WERI-Rb-1 (cell line): ENCODE measurements at regions not wholly inside any gene's neighbourhood (a gene's known extent, or its start where the extent isn't known, plus 50 kb on each side); places are given as distances from the start of the nearest gene placed in this dataset.

Experiments used
- DNase-seq: peaks from one replicate; pipeline ENCODE4 v3.0.0-alpha.2; 2020
- H3K27ac ChIP-seq: fragments of 250-450 bp; sonication (Bioruptor Pico); 2 replicates; pipeline ENCODE4 v1.5.1; 2020; ENCODE audit warnings: mild to moderate bottlenecking, moderate library complexity
- H3K27me3 ChIP-seq: fragments of 250-450 bp; sonication (Bioruptor Pico); 2 replicates; pipeline ENCODE4 v1.5.1; 2021; ENCODE audit warnings: mild to moderate bottlenecking, low read depth, moderate library complexity; ENCODE audit not compliant: insufficient read depth, severe bottlenecking
- H3K36me3 ChIP-seq: fragments of 250-450 bp; sonication (Bioruptor Pico); 2 replicates; pipeline ENCODE4 v1.5.1; 2020; ENCODE audit warnings: mild to moderate bottlenecking, moderate library complexity
- H3K4me3 ChIP-seq: 2 replicates; pipeline ENCODE4 v1.5.1; 2011; ENCODE audit warnings: low read depth, mild to moderate bottlenecking, control low read depth, low read length
- H3K9me3 ChIP-seq: fragments of 250-450 bp; sonication (Bioruptor Pico); 2 replicates; pipeline ENCODE4 v1.5.1; 2021; ENCODE audit warnings: mild to moderate bottlenecking, moderate library complexity; ENCODE audit not compliant: severe bottlenecking
- TF ChIP-seq, protein P1 (sequence below): IDR thresholded peaks from 2 replicates; pipeline ENCODE4 v1.5.1; 2011; ENCODE audit warnings: low read depth, mild to moderate bottlenecking, control low read depth, inconsistent platforms, low read length

DNA sequence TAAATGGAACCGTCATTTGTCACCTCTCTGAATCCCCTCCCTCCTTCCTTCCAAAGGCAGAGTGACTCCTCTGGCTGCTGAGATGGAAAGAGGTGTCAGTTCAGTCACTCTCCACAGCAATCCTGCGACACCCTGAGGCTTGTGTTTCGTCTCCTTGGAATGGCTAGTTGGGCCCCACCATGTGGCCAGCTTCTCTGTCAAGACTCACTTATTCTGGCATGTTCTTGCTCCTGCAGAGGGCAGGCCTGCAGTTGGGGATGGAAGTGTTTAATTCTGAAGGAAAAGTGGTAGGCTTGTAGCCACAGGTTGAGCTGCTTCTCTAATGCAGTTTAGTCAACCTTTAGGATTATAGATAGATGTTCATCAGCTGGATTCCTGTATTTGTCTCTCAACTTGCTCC, 149.6 kb downstream of the LMO4 start:
- H3K9me3 ChIP-seq, result no peaks in the 10 kb centered on the region
- H3K27ac ChIP-seq, result no peak overlapping the region
- TF ChIP-seq, protein P1, sequence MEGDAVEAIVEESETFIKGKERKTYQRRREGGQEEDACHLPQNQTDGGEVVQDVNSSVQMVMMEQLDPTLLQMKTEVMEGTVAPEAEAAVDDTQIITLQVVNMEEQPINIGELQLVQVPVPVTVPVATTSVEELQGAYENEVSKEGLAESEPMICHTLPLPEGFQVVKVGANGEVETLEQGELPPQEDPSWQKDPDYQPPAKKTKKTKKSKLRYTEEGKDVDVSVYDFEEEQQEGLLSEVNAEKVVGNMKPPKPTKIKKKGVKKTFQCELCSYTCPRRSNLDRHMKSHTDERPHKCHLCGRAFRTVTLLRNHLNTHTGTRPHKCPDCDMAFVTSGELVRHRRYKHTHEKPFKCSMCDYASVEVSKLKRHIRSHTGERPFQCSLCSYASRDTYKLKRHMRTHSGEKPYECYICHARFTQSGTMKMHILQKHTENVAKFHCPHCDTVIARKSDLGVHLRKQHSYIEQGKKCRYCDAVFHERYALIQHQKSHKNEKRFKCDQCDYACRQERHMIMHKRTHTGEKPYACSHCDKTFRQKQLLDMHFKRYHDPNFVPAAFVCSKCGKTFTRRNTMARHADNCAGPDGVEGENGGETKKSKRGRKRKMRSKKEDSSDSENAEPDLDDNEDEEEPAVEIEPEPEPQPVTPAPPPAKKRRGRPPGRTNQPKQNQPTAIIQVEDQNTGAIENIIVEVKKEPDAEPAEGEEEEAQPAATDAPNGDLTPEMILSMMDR, result peak; percentile 11; the same call in 1 of the 2 replicates
- no peaks in the 10 kb centered on the region for H3K27me3 ChIP-seq
- H3K36me3 ChIP-seq, result no peaks in the 10 kb centered on the region
- peak; percentile 37 for DNase-seq
- H3K4me3 ChIP-seq, result no peak overlapping the region

DNA sequence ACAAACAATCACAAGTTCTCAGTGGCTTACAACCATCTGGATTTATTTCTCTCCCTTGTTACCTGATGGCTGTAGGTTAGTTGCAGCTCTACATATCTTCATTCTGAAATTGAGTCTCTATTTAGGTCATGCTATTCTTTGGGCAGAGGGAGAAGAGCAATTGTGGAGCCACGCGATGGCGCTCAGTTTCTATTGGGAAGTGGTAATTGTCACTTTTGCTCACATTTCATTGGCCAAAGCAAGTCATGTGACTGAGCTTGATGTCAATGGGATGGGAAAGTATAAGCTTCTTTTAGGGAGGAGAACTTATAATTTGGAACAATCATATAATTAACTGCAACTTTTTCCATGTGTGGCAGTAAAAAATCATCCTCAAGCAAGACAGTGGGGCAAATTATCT, 166.5 kb downstream of the LMO4 start:
- Histone ChIP-seq H3K27me3 (no peaks in the 10 kb centered on the region), H3K9me3 (no peaks in the 10 kb centered on the region), H3K27ac (no peak overlapping the region), H3K4me3 (no peak overlapping the region), H3K36me3 (no peaks in the 10 kb centered on the region)
- TF ChIP-seq, protein P1, result no peak
- no peak for DNase-seq

DNA sequence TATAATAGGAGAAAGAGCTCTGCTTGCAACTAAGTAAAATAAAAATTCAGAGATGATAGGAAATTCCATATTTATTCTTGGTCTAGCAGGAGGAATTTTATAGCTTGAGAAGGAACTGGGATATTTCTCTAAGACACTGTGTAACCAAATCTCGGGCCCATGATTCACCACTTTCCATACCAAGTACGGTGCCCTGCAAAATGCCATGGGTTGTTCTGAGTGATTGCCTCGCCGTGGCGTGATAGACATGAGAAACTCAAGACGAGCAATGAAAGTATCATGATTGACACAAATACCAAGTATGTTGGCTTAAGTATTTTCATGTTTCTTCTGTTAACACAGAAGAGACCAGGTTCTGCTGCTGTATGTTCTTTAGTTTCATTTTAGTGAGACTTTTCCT, 167.2 kb downstream of the LMO4 start:
- TF ChIP-seq, protein P1, result no peak
- no peaks in the 10 kb centered on the region for H3K27me3 ChIP-seq
- no peak for DNase-seq
- no peaks in the 10 kb centered on the region for H3K9me3 ChIP-seq
- H3K36me3 ChIP-seq, result no peaks in the 10 kb centered on the region
- no peak overlapping the region for H3K27ac ChIP-seq
- no peak overlapping the region for H3K4me3 ChIP-seq

DNA sequence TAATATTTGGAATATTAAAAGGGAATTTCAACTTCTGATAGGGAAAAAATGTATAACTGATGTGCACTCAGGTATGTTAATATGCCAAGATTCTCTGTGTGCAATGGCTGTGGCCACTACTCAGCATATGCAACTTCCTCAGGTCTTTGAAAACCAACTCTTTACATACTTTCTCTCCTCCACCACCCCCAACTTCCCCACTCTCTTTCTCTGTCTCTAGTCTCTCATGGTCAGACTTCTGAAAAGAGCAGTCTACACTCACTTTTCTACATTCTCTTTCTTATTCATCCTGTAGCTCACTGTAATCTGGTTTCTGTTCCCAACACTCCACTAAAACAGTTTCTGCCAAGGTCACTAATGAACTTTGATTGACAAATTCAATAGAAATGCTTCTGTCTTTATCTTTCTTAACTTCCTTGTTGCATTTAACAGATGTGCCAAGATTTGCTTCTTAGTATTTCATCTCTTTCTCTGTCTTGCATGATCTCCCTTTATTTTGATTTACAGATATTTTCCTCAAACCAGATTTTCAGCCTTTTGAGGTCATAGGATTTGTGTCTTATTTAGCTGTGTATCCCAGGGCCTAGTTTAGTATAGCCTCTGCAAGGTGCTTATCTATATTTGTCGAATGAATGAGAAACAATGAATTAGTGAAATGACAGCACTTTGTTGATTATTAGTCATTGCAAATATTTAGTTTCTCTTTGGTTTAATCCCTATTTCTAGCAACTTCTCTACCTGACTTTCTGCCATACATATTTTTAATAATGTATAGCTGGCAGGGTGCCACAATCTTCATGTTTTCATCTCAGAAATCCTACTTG, 168.9 kb downstream of the LMO4 start:
- no peak for DNase-seq
- H3K4me3 ChIP-seq, result no peak overlapping the region
- no peaks in the 10 kb centered on the region for H3K9me3 ChIP-seq
- H3K27ac ChIP-seq, result no peak overlapping the region
- TF ChIP-seq, protein P1, result no peak
- no peaks in the 10 kb centered on the region for H3K36me3 ChIP-seq
- no peaks in the 10 kb centered on the region for H3K27me3 ChIP-seq

DNA sequence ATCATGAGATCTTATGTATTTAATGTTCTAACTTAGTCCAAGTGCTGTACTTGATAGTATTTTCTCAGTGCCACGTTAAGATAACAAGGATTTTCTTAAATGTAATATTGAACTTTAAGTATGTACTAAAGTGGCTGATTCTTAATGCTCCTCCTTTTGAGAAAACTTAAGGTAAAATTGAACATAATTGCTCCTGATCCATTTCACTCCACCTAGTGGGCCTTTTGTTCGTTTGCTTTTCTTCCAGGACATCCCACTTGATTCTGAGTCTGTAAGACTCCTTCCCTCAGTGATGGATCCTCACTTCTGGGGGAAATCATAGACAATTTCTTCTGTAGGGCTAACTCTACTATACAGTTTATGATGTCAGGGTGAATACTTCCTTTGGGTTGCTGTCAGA, 173.1 kb downstream of the LMO4 start:
- TF ChIP-seq, protein P1, result no peak
- Histone ChIP-seq H3K9me3 (no peaks in the 10 kb centered on the region), H3K27me3 (no peaks in the 10 kb centered on the region), H3K27ac (no peak overlapping the region), H3K4me3 (no peak overlapping the region), H3K36me3 (no peaks in the 10 kb centered on the region)
- no peak for DNase-seq

DNA sequence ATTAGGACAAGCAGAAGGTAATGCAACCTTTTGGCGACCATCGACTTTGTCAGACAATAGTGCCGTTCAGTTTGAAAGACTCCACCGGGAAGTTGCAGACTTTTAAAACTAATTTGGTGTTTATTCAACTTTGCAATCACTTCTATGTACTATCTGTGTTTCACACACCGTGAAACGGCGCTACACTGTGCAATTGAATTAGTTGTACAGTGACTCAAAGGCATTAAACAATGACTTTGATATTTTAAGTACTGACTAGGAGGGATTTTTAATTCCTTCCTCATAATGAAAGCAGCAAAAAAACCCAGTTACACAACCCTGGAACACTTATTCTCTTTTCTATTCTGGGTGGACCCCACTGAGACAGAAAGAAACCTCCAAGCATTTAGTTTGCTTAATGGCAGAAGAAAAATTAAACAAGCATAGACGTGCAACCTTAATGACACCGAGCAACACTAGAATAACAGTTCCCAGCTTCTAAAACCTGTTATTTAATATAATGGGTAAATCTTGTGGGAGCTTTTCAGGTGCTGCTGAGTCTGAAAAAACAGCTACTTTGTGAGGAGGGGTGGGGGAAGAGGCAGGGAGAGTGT, 176.8 kb downstream of the LMO4 start:
- DNase-seq, result no peak
- Histone ChIP-seq H3K4me3 (no peak overlapping the region), H3K27me3 (no peaks in the 10 kb centered on the region), H3K9me3 (no peaks in the 10 kb centered on the region), H3K27ac (no peak overlapping the region), H3K36me3 (no peaks in the 10 kb centered on the region)
- TF ChIP-seq, protein P1, result no peak
